Retinal pigment epithelial cell (primary cell): ENCODE measurements at regions not wholly inside any gene's neighbourhood (a gene's known extent, or its start where the extent isn't known, plus 50 kb on each side); places are given as distances from the start of the nearest gene placed in this dataset.

Experiments
- DNase-seq: peaks from one replicate; pipeline ENCODE4 v3.0.0-alpha.2; 2010; ENCODE audit warnings: low read depth
- H3K4me3 ChIP-seq: 2 replicates; pipeline ENCODE4 v1.5.1; 2011; ENCODE audit warnings: mild to moderate bottlenecking, low read length, control low read depth, moderate library complexity
- TF ChIP-seq, protein P1 (sequence below): conservative IDR thresholded peaks from 2 replicates; pipeline ENCODE4 v1.5.1; 2011; ENCODE audit warnings: low read depth, low read length, control low read depth, inconsistent platforms

DNA sequence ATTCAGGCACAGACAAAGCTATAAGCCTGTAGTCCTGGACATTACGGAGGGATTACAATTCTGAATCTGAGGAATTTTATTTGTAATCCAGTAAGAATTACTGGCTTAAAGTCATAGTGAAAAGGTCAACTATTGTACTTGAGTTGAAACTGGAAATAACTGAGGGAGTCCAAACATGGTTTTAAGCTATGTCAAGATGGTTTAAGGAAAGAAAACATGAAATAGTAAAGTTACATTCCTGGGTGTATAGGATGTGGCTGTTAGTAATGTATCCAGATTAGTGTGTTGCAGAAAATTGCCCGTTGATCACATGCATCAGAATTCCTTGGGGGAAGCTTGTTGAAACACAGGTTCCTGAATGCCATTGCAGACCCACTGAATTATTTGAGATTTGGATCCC is 124.8 kb upstream of the GORAB start:
- H3K4me3 ChIP-seq: no peak overlapping the region
- TF ChIP-seq, protein P1, sequence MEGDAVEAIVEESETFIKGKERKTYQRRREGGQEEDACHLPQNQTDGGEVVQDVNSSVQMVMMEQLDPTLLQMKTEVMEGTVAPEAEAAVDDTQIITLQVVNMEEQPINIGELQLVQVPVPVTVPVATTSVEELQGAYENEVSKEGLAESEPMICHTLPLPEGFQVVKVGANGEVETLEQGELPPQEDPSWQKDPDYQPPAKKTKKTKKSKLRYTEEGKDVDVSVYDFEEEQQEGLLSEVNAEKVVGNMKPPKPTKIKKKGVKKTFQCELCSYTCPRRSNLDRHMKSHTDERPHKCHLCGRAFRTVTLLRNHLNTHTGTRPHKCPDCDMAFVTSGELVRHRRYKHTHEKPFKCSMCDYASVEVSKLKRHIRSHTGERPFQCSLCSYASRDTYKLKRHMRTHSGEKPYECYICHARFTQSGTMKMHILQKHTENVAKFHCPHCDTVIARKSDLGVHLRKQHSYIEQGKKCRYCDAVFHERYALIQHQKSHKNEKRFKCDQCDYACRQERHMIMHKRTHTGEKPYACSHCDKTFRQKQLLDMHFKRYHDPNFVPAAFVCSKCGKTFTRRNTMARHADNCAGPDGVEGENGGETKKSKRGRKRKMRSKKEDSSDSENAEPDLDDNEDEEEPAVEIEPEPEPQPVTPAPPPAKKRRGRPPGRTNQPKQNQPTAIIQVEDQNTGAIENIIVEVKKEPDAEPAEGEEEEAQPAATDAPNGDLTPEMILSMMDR: no peak
- peak; percentile 76 for DNase-seq

DNA sequence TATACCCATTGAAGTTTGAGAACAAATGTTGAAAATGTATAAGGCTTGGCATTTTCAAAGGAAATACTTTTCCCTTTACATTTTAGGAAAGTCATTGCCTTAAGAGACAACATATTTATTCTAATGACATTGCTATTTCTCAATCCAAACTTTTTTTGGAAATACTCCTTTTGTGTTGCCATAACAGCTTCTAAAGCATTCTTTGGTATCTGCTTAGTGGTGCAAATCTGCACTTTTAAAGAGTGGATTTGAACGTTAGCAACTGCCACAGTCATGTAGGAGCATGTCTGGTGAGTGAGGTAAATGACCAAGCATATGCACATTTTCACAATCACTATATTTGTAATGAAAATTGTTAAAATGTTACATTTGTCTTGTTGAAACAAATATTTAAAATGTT is 124.4 kb upstream of the GORAB start:
- no peak for DNase-seq
- TF ChIP-seq, protein P1: no peak
- H3K4me3 ChIP-seq: no peak overlapping the region

DNA sequence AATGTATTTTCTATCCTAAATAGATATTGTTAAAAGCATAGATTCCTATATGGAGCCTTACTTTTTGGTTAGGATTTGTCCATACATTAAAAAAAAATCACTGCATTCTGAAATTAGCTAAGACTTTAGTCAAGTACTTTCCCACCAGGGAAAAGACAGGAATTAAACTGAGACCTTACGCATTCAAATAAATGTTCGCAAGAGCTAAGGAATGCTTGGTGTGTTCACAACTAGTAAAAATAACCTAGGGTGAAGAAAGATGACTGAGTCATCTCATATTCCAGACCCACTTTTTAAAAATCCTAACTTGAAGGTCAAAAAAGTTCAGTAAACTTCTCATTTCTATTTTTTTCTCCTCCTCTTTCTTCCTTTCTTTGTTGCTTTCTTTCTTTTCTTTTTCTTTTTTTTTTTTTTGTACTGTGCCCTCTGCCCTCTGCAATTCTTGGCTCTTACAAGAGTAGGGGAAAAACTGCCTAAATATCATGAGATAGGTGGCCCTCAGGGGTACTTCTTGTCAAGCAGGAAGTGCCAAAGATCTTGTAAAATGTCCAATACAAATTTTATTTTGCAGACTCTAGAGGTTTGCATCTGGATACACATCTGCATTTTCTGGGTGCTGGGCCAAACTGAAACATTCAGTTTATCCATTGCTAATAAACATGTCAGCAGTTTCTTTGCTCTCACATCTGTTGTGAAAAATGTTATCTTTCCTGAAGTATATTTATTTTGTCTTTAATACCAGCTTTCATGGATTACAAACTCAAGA is 121.4 kb upstream of the GORAB start:
- TF ChIP-seq, protein P1: no peak
- H3K4me3 ChIP-seq: no peak overlapping the region
- peak; percentile 60 for DNase-seq

DNA sequence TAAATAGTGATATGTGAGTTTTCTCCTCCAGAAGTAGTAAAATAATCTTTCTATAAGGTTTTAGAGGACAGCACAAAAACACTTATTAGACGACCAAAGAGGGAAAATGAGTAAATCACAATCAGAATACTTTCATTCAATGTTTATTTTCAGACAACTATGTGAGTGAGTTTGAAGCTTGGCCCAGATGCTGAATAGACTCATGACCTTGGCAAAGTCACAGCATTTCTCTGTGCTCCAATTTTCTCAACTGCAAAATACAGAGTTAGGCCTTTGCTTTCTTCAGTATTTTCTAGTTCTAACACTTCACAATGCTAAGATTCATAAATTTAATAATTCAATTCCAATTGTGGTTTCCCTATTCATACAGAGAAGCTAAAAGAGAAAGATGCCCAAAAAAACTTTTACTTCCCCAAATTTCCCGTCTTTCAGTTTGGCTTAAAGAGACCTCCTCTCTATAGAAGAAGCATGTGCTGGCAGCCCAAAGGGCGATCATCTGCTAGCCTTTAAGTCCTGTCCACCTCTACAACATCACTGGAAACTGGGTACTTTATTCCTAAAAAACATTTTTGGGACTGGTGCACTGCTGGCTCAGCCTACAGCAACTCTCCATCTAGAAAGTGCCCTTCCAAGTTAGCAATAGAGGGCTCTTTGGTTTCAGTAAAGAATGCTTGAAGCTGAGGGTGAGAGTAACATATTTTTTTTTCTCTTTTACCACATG is 116.8 kb upstream of the GORAB start:
- H3K4me3 ChIP-seq: no peak overlapping the region
- TF ChIP-seq, protein P1: no peak
- DNase-seq: no peak

DNA sequence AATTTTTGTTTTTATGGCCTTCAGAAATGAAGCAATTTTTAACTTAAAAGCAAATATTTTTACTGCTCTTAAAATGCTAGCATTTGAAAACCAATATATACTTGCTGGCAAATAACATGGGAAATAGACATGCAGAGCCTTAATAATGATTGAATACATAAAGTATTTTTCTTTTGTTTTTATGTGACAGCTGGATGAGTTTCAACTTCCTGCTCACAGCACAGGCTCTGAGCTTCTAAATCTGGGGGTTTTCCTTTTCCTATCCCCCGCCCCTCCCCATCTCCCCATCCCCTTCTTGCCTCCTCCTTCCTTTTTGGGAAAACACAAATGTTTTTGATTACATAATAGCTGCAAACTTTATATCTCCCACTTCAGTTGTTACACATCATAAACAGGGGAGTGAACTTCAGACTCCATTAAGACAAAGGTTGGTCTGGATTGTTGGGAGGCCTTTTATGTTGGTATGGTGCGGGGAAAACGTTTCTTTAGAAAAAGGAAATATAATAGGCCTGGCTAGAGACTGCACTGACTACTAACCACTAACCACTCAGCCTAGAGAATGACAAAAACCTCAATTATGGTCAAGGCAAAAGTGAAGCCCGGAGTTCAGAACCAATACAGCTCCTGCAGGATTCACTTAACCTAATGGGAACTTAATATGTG is 116.1 kb upstream of the GORAB start:
- TF ChIP-seq, protein P1: no peak
- H3K4me3 ChIP-seq: no peak overlapping the region
- no peak for DNase-seq

DNA sequence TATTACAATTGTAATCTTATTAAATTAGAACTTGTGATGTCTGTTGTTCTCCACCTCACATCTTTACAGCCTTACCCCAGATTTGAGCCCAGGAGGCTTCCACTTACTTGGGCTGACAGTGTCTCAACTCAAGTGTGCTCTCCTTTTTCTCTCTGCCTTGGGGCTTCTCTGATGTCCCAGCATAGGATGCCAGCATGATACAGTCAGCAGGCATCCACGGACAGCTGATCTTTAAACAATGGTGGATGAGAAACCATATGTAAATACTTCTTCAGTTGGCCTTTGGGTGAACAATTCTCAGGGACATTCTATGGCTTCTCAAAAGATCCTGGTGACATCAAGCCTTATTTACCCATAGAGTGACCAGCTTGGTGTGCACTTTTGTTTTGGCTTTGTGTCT is 107.6 kb upstream of the GORAB start:
- no peak overlapping the region for H3K4me3 ChIP-seq
- no peak for DNase-seq
- TF ChIP-seq, protein P1: no peak
